Heart right ventricle (tissue), 16 donors: ENCODE measurements at regions not wholly inside any gene's neighbourhood (a gene's known extent, or its start where the extent isn't known, plus 50 kb on each side); places are given as distances from the start of the nearest gene placed in this dataset.

ENCODE experiments used
- ATAC-seq, 8 donors: fragments of 200-7000 bp; cut with Tn5 transposase; one replicate each; pipeline ENCODE4 v1.9.1; 2020; ENCODE audit warnings: mild to moderate bottlenecking in 8 of 8, moderate library complexity in 8 of 8, moderate number of reproducible peaks in 1 of 8
- DNase-seq, 2 donors: peaks; one replicate each; pipeline ENCODE4 v3.0.0-alpha.2; 2020
- H3K27ac ChIP-seq, 10 donors: fragments of 200-600 bp; sonication (generic) in 2 of 10; one replicate each; pipeline versions ENCODE4 v1.5.0 to v1.8.0; 2020 to 2022; ENCODE audit warnings: mild to moderate bottlenecking in 3 of 10
- H3K27me3 ChIP-seq, 7 donors: fragments of 200-600 bp; one replicate each; pipeline ENCODE4 v1.8.0; 2021 to 2022; ENCODE audit warnings: mild to moderate bottlenecking in 2 of 7
- H3K36me3 ChIP-seq, 9 donors: fragments of 200-600 bp; sonication (generic) in 1 of 9; one replicate each; pipeline versions ENCODE4 v1.5.0 to v1.8.0; 2020 to 2022; ENCODE audit warnings: mild to moderate bottlenecking in 2 of 9
- H3K4me1 ChIP-seq, 9 donors: fragments of 200-600 bp; sonication (generic) in 1 of 9; one replicate each; pipeline versions ENCODE4 v1.5.0 to v1.8.0; 2020 to 2022; ENCODE audit warnings: mild to moderate bottlenecking in 4 of 9
- H3K4me3 ChIP-seq, 10 donors: fragments of 200-600 bp; sonication (generic) in 2 of 10; one replicate each; pipeline versions ENCODE4 v1.5.0 to v1.8.0; 2020 to 2022; ENCODE audit warnings: mild to moderate bottlenecking in 7 of 10, moderate library complexity in 2 of 10
- H3K9me3 ChIP-seq, 11 donors: fragments of 200-600 bp in 10 of 11; sonication (generic) in 2 of 11; one replicate each; pipeline versions ENCODE4 v1.5.0 to v1.8.0; 2013 to 2022; ENCODE audit warnings: mild to moderate bottlenecking in 2 of 11, control low read depth in 1 of 11, moderate library complexity in 1 of 11
- CTCF ChIP-seq, 9 donors: fragments of 200-600 bp; sonication (generic) in 2 of 9; IDR thresholded peaks; one replicate each; pipeline versions ENCODE4 v1.5.0 to v1.8.0; 2021 to 2022; ENCODE audit warnings: antibody characterized with exemption in 9 of 9, mild to moderate bottlenecking in 5 of 9, moderate library complexity in 1 of 9
- WGBS, 2 donors: extraction: QIAGEN DNeasy Blood & Tissue Kit; methylation state at CpG; one replicate each; pipeline ENCODE4 v1.1.7; 2013; ENCODE audit warnings: inconsistent platforms in 1 of 2; 5-methylcytosine and 5-hydroxymethylcytosine counted together
- intact Hi-C, 10 donors: fragments of 100-400 bp; cut with DNase I; formaldehyde crosslinking; loops; one replicate each; pipeline versions ENCODE4 v1.11.1 to v1.14.2; 2022
- donor health status: Arrhythmogenic right ventricular cardiomyopathy.
- donor health status: ischemic (EF 13 %, LVEDD 7.1; RV severe dilation, severe dysfunction).
- donor health status: healthy with polysubstance abuse.
- donor health status: DM: no; HTN: yes; CAD: no.
- donor health status: DM: no; HTN: no; CAD: no.
- donor health status: ischemic (EF 25% LVEDD 6.9; RV normal size, moderate dysfunction).
- donor health status: ischemic (EF 25% LVEDD 5.7; RV mildly dilated, moderate dysfunction).
- donor health status: healthy.
- donor health status: DM: yes; HTN: yes; CAD: no.
- donor health status: Ischemic cardiomyopathy.
- donor health status: ischemic (EF 35%, LVEDD 5.7; RV mildly dilated, moderate dysfunction).
- donor health status: nonischemic (EF 11% LVEDD 7.7; RV severe dilation, severe dysfunction).
- donor health status: DM: yes; HTN: yes; CAD: no.
- donor health status: PGD.
- donor health status: ischemic (EF 29% LVEDD 5.4; RV normal size, mild dysfunction).
- donor health status: nonischemic (EF 23%, LVEDD 6.1; RV moderate dilation, normal function).

GRCh38 chr5:154606246-154606645 lies 128.2 kb upstream of the HAND1 start:
- TF ChIP-seq CTCF (IDR thresholded peaks at IDR 0.05): no peak
- no peak for ATAC-seq
- intact Hi-C loops: loop anchor here in 4 of 10 donors (5.0 to 10.0 kb wide), 4 partner anchors 81 to 1289 kb away; no protein-coding TSS in a partner anchor
- 58 to 66% methylated on average over 4 of the region's 4 CpGs for WGBS, 2 donors
- Histone ChIP-seq H3K4me1 (peaks cover 5 to 18% (median 12%) of the 10 kb centered on the region in 9 donors), H3K27me3 (peaks cover 5 to 62% (median 47%) of the 10 kb centered on the region in 7 donors), H3K9me3 (no peaks in the 10 kb centered on the region), H3K27ac (no peak overlapping the region), H3K36me3 (no peaks in the 10 kb centered on the region), H3K4me3 (no peak overlapping the region)
- no peak for DNase-seq

- H3K27ac ChIP-seq: no peak overlapping the region
- ATAC-seq (peak in 7 of 8 donors; percentile 47 to 84 (median 82)), DNase-seq (peak; percentile 21 to 39)
- no peaks in the 10 kb centered on the region for H3K36me3 ChIP-seq
- H3K4me3 ChIP-seq: peak overlapping the region in 7 of 10 donors; percentile 3 to 33 (median 20)
- intact Hi-C loops: loop anchor here in 1 of 10 donors (10.0 kb wide), 1 partner anchor 79 kb away; no protein-coding TSS in a partner anchor
- H3K27me3 ChIP-seq: peaks cover 0 to 45% (median 39%) of the 10 kb centered on the region in 7 donors
- whole genome bisulfite sequencing, 2 donors: 4 to 5% methylated on average over 20 of the region's 20 CpGs
- no peaks in the 10 kb centered on the region for H3K9me3 ChIP-seq
- H3K4me1 ChIP-seq: peaks cover 0 to 8% (median 0%) of the 10 kb centered on the region in 9 donors
- no peak for TF ChIP-seq CTCF (IDR thresholded peaks at IDR 0.05)
Observed at GRCh38 chr5:154603953-154604679, 126.1 kb upstream of the HAND1 start.

- Histone ChIP-seq H3K4me1 (peaks cover 0 to 8% (median 0%) of the 10 kb centered on the region in 9 donors), H3K27ac (no peak overlapping the region)
Observed at GRCh38 chr5:154603485-154603884, 125.5 kb upstream of the HAND1 start.

DNA sequence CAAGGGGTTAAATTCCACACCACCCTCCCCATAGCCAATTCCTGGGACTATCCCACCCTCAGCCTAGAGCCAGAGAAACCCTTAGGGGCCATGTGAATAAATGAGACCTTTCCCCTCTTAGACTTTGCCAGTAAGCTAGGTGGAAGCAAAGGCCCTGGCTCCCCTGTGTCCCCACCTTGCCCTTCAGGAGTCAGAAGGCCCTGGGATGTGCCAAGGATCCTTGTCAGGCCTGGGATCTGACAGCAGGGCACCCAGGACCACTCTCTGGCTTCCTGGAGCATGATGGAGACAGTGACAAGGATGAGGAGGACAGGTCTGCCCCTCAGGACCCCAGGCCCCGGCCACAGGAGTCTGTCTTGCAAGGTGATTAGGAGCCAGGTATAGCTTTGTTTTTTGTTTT lies 125.0 kb upstream of the HAND1 start:
- no peak overlapping the region for H3K27ac ChIP-seq
- H3K36me3 ChIP-seq: no peaks in the 10 kb centered on the region
- intact Hi-C loops: loop anchor here in 1 of 10 donors (10.0 kb wide), 1 partner anchor 78 kb away; no protein-coding TSS in a partner anchor
- 75 to 77% methylated on average over 1 of the region's 1 CpG for WGBS, 2 donors
- TF ChIP-seq CTCF (IDR thresholded peaks at IDR 0.05): no peak
- H3K9me3 ChIP-seq: no peaks in the 10 kb centered on the region
- ATAC-seq (peak in 1 of 8 donors; percentile 38), DNase-seq (no peak)
- no peak overlapping the region for H3K4me3 ChIP-seq
- H3K4me1 ChIP-seq: peaks cover 0 to 8% (median 0%) of the 10 kb centered on the region in 9 donors
- peaks cover 0 to 44% (median 33%) of the 10 kb centered on the region in 7 donors for H3K27me3 ChIP-seq

More at GRCh38 chr5:154603485-154603884, 125.5 kb upstream of the HAND1 start:
- Histone ChIP-seq H3K36me3 (no peaks in the 10 kb centered on the region), H3K9me3 (no peaks in the 10 kb centered on the region), H3K4me3 (peak overlapping the region in 2 of 10 donors; percentile 20 to 21), H3K27me3 (peaks cover 0 to 45% (median 34%) of the 10 kb centered on the region in 7 donors)
- no peak for DNase-seq
- ATAC-seq: no peak
- WGBS, 2 donors: 33 to 35% methylated on average over 1 of the region's 1 CpG
- no peak for TF ChIP-seq CTCF (IDR thresholded peaks at IDR 0.05)
- intact Hi-C loops: loop anchor here in 1 of 10 donors (10.0 kb wide), 1 partner anchor 79 kb away; no protein-coding TSS in a partner anchor
